GM20431 (cell line): ENCODE measurements at regions not wholly inside any gene's neighbourhood (a gene's known extent, or its start where the extent isn't known, plus 50 kb on each side); places are given as distances from the start of the nearest gene placed in this dataset.
"Not testable (repeated sequence)": the region's sequence is repeated elsewhere in the genome, so short reads cannot be mapped to it uniquely, and the experiment has no call there.

Experiments used
- in situ Hi-C: fragments of 300-500 bp; cut with MseI, MboI; formaldehyde crosslinking; loops from one replicate; pipeline ENCODE4 v1.15.0; 2020; ENCODE audit warnings: low sequenced_read_pairs; ENCODE audit not compliant: unreplicated experiment

GRCh38 chr19:29873801-29874575 is 62.2 kb downstream of the CCNE1 start:
- in situ Hi-C loops: loop anchor here (10.0 kb wide), 1 partner anchor 109 kb away; no protein-coding TSS in a partner anchor

GRCh38 chr19:29875931-29876330 is 64.1 kb downstream of the CCNE1 start:
- in situ Hi-C loops: loop anchor here (10.0 kb wide), 1 partner anchor 111 kb away; no protein-coding TSS in a partner anchor

- in situ Hi-C loops: loop anchor here (10.0 kb wide), 1 partner anchor 112 kb away; no protein-coding TSS in a partner anchor
These were observed 64.6 kb downstream of the CCNE1 start for GRCh38 chr19:29876414-29876813.

DNA sequence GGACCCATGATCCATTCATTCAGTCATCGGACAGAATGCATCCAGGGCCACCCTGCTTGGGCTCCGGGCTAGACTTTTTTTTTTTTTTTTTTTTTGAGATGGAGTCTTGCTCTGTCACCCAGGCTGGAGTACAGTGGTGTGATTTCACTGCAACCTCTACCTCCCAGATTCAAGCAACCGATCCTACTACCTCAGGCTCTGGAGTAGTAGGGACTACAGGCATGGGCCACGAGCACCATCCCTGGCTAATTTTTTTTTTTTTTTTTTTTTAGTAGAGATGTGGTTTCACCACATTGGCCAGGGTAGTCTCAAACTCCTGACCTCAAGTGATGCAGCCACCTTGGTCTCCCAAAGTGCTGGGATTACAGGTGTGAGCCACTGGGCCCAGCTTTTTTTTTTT is 65.1 kb downstream of the CCNE1 start:
- in situ Hi-C loops: loop anchor here (10.0 kb wide), 1 partner anchor 112 kb away; no protein-coding TSS in a partner anchor

DNA sequence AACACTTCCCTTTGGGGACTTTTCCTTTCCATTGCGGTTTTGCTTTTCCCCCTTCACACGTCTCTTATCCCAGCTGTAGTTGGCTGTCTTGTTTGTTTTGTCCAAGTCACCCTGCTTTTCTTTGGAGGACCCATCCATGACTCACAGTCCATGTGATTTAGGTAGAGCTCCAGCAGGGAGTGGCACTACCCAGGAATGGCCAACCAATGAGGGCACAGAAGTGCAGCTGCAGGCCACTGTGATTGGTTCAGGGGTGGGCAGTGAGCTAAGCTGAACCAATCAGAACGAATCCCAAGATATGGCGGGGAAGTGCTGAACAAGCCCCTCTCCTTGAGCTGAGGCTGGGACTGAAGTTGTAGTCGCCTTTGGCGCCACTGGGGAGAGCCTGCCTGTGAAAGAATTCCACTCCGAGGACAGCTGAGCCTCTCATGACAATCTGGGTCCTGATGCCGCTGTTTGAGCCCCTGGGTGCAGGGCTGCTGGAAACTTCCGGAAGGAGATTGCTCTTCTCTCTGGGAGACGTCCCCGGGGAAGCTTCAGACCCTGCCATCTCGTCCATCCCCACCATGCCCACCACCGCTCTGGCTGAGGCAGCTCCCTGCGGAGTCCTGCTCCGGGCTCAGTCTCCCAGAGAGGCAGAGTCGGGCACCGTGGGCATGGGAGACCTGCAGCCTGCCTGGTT is 62.9 kb upstream of the URI1 start:
- in situ Hi-C loops: loop anchor here (10.0 kb wide), 1 partner anchor 114 kb away; no protein-coding TSS in a partner anchor

GRCh38 chr19:29879655-29879974 is 62.4 kb upstream of the URI1 start:
- in situ Hi-C loops: loop anchor here (10.0 kb wide), 1 partner anchor 115 kb away; no protein-coding TSS in a partner anchor

- in situ Hi-C loops: no loop called here
These were observed 61.4 kb upstream of the URI1 start for GRCh38 chr19:29880498-29881081.

GRCh38 chr19:29881386-29881785 is 60.7 kb upstream of the URI1 start:
- in situ Hi-C loops: no loop called here

DNA sequence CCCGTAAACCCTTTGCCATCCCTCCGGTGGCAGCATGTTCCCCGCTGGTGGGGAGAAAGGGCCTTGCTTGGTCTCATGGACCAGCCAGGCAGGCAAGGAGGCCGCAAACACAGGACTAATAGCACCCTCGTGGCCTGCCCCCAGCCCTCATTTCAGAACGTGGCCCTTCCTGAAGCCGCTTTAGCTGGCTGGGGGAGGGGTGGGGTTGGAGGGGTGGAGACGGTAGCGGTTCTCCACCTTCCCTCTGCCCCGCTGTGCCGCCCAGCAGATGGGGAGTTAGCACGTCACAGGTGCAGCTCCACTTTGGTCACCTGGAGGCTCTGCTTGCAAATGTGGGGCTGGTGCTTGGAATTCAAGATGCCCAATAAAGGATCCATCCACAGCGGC is 59.3 kb upstream of the URI1 start:
- in situ Hi-C loops: no loop called here

DNA sequence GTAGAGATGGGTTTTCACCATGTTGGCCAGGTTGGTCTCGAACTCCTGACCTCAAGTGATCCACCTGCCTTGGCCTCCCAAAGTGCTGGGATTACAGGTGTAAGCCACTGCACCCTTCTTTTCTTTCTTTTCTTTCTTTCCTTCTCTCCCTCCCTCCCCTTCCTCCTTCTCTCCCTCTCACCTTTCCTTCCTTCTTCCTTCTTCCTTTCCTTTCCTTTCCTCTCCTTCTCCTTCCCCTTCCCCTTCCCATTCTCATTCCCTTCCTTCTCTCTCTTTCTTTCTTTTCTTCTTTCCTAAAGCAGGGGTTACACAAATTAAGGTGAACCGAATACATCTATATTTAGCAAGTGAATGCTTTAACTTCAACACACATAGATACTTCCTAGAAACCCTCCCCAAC is 58.0 kb upstream of the URI1 start:
- in situ Hi-C loops: no loop called here

- in situ Hi-C loops: no loop called here
These were observed 57.6 kb upstream of the URI1 start for GRCh38 chr19:29884466-29884865.

DNA sequence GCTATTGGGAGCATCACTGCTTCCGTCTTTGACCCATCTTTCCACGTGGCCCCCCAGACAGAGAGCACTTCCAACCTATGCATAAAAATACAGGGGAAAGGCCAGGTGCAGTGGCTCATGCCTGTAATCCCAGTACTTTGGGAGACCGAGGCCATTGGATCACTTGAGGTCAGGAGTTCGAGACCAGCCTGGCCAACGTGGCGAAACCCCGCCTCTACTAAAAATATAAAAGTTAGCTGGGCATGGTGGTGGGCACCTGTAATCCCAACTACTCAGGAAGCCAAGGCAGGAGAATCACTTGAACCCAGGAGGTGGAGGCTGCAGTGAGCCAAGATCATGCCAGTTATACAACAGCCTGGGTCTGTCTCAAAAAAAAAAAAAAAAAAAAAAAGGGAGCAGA is 55.9 kb upstream of the URI1 start:
- in situ Hi-C loops: not testable (repeated sequence)

DNA sequence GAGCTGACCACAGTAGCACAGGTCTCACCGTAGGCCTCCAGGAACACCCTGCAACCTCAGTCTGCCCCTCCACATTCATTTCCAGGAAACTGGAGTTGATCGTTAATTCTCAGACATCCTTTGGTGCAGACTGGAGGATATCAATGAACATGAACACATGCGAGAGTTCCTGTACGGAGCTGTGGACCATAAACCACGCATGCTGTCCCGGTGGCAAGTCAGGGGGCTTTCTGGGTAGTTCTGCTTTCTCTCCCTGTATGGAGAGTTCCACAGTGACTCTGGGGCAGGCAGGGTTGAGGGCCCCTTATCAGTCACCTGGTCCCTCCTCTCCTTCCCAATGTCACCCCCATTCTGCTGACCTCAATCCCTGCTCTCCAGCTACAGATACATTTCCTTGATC is 55.5 kb upstream of the URI1 start:
- in situ Hi-C loops: no loop called here

- in situ Hi-C loops: no loop called here
These were observed 54.6 kb upstream of the URI1 start for GRCh38 chr19:29887442-29887855.

DNA sequence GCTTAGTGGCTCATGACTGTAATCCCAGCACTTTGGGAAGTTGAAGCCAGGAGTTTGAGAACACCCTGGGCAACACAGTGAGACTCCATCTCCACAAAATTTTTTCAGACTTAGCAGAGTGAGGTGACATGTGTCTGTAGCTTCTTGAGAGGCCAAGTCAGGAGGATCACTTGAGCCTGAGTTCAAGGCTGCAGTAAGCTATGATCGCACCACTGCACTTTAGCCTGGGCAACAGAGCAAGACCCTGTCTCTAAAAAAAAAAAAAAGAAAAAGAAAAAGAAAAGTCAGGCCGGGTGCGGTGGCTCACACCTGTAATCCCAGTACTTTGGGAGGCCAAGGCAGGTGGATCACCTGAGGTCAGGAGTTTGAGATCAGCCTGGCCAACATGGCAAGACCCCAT is 54.0 kb upstream of the URI1 start:
- in situ Hi-C loops: not testable (repeated sequence)

- in situ Hi-C loops: no loop called here
These were observed 52.3 kb upstream of the URI1 start for GRCh38 chr19:29889702-29890101.

GRCh38 chr19:29890392-29890791 is 51.6 kb upstream of the URI1 start:
- in situ Hi-C loops: no loop called here
